A673 (cell line): ENCODE measurements at regions not wholly inside any gene's neighbourhood (a gene's known extent, or its start where the extent isn't known, plus 50 kb on each side); places are given as distances from the start of the nearest gene placed in this dataset.

ENCODE experiments used
- BruUV-seq: library from RNA; stranded (reverse); fragments of 400-500 nt; replicated peaks from 2 replicates; lab custom pipeline; 2021; lab: Mats Ljungman, UMichigan
- CTCF ChIA-PET: fragments of 300-600 bp; sonication (Branson Sonifier 250); formaldehyde crosslinking; loops from one replicate; lab custom pipeline; 2022; ENCODE audit warnings: antibody characterized with exemption; lab: Charles Lee
- POLR2A ChIA-PET: fragments of 300-600 bp; sonication (Branson Sonifier 250); formaldehyde crosslinking; loops from one replicate; lab custom pipeline; 2022; ENCODE audit warnings: antibody characterized with exemption; ENCODE audit not compliant: low non-redundant PET; lab: Charles Lee
- DNase-seq: peaks from one replicate; pipeline ENCODE4 v3.0.0-alpha.2; 2015; ENCODE audit warnings: low spot score
- H3K27ac ChIP-seq: fragments of 200-600 bp; sonication (generic); 2 replicates; pipeline ENCODE4 v1.5.1; 2016; ENCODE audit warnings: mixed run types, low read depth, mild to moderate bottlenecking, mixed read lengths, antibody characterized with exemption, low read length; ENCODE audit not compliant: poor library complexity, severe bottlenecking
- H3K27me3 ChIP-seq: fragments of 200-600 bp; sonication (generic); replicated peaks from 2 replicates; pipeline ENCODE4 v1.6.1; 2017; ENCODE audit warnings: mixed run types, low read depth, mild to moderate bottlenecking, mixed read lengths, antibody characterized with exemption, low read length; ENCODE audit not compliant: insufficient read depth, poor library complexity
- H3K36me3 ChIP-seq: fragments of 200-600 bp; sonication (generic); 2 replicates; pipeline ENCODE4 v1.6.1; 2016; ENCODE audit warnings: mixed run types, mild to moderate bottlenecking, mixed read lengths, antibody characterized with exemption, low read length; ENCODE audit not compliant: insufficient read depth, poor library complexity, severe bottlenecking
- H3K4me1 ChIP-seq: fragments of 200-600 bp; sonication (generic); 2 replicates; pipeline ENCODE4 v1.6.1; 2017; ENCODE audit warnings: mixed run types, mild to moderate bottlenecking, mixed read lengths, antibody characterized with exemption, low read length; ENCODE audit not compliant: insufficient read depth, poor library complexity, severe bottlenecking
- H3K4me3 ChIP-seq: fragments of 200-600 bp; sonication (generic); 2 replicates; pipeline ENCODE4 v1.5.1; 2016; ENCODE audit warnings: low read depth, mixed run types, mild to moderate bottlenecking, mixed read lengths, low read length; ENCODE audit not compliant: poor library complexity, severe bottlenecking
- H3K9me3 ChIP-seq: fragments of 200-600 bp; sonication (generic); 2 replicates; pipeline ENCODE4 v1.6.1; 2016; ENCODE audit warnings: mixed run types, low read depth, mild to moderate bottlenecking, mixed read lengths, antibody characterized with exemption, low read length; ENCODE audit not compliant: poor library complexity, severe bottlenecking
- EZH2 ChIP-seq: fragments of 200-600 bp; sonication (generic); IDR thresholded peaks from 2 replicates; pipeline ENCODE4 v1.6.1; 2017; ENCODE audit warnings: borderline replicate concordance, low read depth, mild to moderate bottlenecking, mixed read lengths, antibody characterized with exemption, low read length; ENCODE audit not compliant: poor library complexity, severe bottlenecking
- intact Hi-C: fragments of 100-400 bp; cut with micrococcal nuclease; formaldehyde crosslinking; loops from one replicate; pipeline ENCODE4 v1.10.0; 2022; ENCODE audit not compliant: unreplicated experiment
- TF ChIP-seq, protein P1 (sequence below): fragments of 300-800, 200-600 bp; sonication (generic); conservative IDR thresholded peaks from 2 replicates; pipeline ENCODE4 v1.5.1; 2017; ENCODE audit warnings: low read depth, mild to moderate bottlenecking, antibody characterized with exemption, low read length, moderate library complexity, mixed read lengths

DNA sequence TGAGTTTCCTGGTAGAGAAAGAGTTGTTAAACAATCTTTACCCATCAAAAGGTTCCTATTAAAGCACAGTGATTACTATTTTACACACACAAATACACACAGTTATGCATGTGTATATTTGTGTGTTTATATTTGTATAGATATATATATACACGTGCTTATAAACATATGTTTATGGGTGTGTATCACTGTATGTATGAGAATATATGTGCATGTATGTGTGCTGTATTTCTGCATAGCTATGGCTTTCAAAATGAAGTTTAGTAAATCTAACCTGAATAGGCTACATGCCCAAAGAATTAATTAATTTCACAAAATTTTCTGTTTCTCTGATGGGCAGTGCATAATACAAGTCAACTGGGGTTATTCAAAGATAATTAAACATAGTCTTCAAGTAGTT lies 723.1 kb upstream of the KIRREL3 start:
- POLR2A ChIA-PET: interaction anchor here (0.6 kb wide), 1 partner anchor 319 kb away, joined by 4 read pairs; no protein-coding TSS in a partner anchor
- DNase-seq: no peak
- no peaks in the 10 kb centered on the region for H3K4me1 ChIP-seq
- peaks cover 3% of the 10 kb centered on the region for H3K9me3 ChIP-seq
- CTCF ChIA-PET: no interaction called here
- no peaks in the 10 kb centered on the region for H3K27me3 ChIP-seq
- no peak for TF ChIP-seq EZH2
- TF ChIP-seq, protein P1, sequence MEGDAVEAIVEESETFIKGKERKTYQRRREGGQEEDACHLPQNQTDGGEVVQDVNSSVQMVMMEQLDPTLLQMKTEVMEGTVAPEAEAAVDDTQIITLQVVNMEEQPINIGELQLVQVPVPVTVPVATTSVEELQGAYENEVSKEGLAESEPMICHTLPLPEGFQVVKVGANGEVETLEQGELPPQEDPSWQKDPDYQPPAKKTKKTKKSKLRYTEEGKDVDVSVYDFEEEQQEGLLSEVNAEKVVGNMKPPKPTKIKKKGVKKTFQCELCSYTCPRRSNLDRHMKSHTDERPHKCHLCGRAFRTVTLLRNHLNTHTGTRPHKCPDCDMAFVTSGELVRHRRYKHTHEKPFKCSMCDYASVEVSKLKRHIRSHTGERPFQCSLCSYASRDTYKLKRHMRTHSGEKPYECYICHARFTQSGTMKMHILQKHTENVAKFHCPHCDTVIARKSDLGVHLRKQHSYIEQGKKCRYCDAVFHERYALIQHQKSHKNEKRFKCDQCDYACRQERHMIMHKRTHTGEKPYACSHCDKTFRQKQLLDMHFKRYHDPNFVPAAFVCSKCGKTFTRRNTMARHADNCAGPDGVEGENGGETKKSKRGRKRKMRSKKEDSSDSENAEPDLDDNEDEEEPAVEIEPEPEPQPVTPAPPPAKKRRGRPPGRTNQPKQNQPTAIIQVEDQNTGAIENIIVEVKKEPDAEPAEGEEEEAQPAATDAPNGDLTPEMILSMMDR: no peak
- intact Hi-C loops: no loop called here
- no peak overlapping the region for H3K27ac ChIP-seq
- H3K4me3 ChIP-seq: no peak overlapping the region
- no peaks in the 10 kb centered on the region for H3K36me3 ChIP-seq
- BruUV-seq: no TSS peak

GRCh38 chr11:127713226-127713625 lies 712.7 kb upstream of the KIRREL3 start:
- no peak overlapping the region for H3K27ac ChIP-seq
- no peaks in the 10 kb centered on the region for H3K36me3 ChIP-seq
- intact Hi-C loops: no loop called here
- H3K4me3 ChIP-seq: no peak overlapping the region
- no peaks in the 10 kb centered on the region for H3K9me3 ChIP-seq
- TF ChIP-seq, protein P1: no peak
- TF ChIP-seq EZH2: no peak
- ChIA-PET CTCF (no interaction called here), POLR2A (interaction anchor here (0.6 kb wide), 1 partner anchor 339 kb away, joined by 3 read pairs; no protein-coding TSS in a partner anchor)
- BruUV-seq: no TSS peak
- DNase-seq: no peak
- no peaks in the 10 kb centered on the region for H3K27me3 ChIP-seq
- H3K4me1 ChIP-seq: no peaks in the 10 kb centered on the region

DNA sequence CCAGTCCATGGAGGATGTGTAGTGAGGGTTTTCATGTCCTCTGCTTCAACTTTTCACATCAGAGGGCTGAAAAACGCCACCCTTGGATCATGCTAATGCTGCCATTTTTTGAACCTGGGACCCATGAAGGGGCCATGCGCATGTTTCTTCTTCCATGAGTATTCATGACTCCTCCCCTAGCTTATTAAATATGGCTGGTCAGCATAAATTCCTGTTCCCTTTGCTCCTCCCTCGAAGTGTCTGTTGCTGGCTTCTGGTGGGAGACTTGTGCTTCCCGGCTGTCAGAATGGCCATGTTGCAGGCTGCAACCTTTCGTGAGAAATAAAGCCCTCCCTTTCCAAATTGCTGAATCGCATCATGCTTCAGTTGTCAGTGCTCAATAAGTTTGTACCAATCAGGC lies 711.2 kb upstream of the KIRREL3 start:
- H3K27ac ChIP-seq: no peak overlapping the region
- CTCF ChIA-PET: no interaction called here
- intact Hi-C loops: no loop called here
- BruUV-seq: no TSS peak
- no peaks in the 10 kb centered on the region for H3K27me3 ChIP-seq
- H3K4me1 ChIP-seq: no peaks in the 10 kb centered on the region
- DNase-seq: no peak
- POLR2A ChIA-PET: no interaction called here
- TF ChIP-seq, protein P1: no peak
- no peak for TF ChIP-seq EZH2
- no peak overlapping the region for H3K4me3 ChIP-seq
- H3K9me3 ChIP-seq: no peaks in the 10 kb centered on the region
- H3K36me3 ChIP-seq: no peaks in the 10 kb centered on the region
